Inferior parietal cortex (tissue), 1 donor: ENCODE measurements at regions not wholly inside any gene's neighbourhood (a gene's known extent, or its start where the extent isn't known, plus 50 kb on each side); places are given as distances from the start of the nearest gene placed in this dataset.
"Not testable (repeated sequence)": the region's sequence is repeated elsewhere in the genome, so short reads cannot be mapped to it uniquely, and the experiment has no call there.

ENCODE experiments used
- DNase-seq: peaks from one replicate; pipeline ENCODE4 v3.0.0-alpha.2; 2016; ENCODE audit errors: extremely low spot score

DNA sequence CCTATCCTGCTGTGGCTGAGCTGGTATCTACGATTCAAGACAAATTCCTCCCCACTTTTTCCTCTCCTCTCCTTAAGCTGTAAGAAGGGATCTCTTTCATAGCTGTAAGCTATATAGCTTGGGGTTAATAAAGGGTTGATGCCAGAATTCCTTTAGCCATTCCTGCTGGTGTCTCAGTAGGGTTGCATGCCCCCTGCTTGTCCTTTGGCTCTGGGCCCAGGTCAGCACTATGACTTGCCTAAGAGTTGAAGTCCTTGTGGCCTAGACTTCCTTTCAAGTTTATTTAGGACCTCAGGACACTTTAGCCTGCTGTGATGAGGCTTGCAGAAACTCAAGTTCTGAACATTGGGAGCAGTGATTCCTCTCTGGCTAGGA is 270.0 kb downstream of the AMY1C start:
- no peak for DNase-seq

GRCh38 chr1:104028416-104029035 is 278.8 kb downstream of the AMY1C start:
- no peak for DNase-seq

GRCh38 chr1:104029456-104029970 is 279.8 kb downstream of the AMY1C start:
- DNase-seq, result no peak

- no peak for DNase-seq
Observed at GRCh38 chr1:104056786-104057185, 307.1 kb downstream of the AMY1C start.

DNA sequence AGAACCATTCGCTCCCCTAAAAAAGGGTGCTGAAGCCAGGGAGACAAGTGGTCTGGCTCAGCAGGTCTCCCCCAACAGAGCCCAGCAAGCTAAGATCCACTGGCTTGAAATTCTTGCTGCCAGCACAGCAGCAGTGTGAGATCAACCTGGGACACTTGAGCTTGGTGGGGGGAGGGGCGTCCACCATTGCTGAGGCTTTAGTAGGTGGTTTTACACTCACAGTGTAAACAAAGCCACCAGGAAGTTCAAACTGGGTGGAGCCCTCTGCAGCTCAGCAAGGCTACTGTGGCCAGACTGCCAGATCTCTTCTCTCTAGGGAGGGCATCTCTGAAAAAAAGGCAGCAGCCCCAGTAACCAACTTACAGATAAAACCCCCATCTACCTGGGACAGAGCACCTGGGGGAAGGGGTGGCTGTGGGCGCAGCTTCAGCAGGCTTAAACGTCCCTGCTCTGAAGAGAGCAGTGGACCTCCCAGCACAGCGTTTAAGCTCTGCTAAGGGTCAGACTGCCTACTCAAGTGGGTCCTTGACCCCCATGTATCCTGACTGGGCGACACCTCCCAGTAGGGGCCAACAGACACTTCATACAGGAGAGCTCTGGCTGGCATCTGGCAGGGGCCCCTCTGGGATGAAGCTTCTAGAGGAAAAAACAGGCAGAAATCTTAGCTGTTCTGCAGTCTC is 307.7 kb downstream of the AMY1C start:
- not testable (repeated sequence) for DNase-seq

DNA sequence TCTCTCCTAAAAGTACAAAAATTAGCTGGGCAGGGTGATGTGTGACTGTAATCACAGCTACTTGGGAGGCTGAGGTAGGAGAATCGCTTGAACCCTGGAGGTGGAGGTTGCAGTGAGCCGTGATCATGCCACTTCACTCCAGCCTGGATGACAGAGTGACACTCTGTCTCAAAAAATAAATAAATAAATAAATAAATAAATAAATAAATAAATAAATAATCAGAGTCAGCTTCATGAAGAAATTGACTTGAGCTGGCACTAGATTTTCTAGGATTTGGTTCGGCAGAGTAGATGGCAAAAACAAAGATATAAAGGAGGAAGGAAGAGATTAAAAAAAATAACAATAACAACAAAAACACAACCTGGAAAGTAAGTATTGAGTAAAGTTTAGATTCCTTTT is 311.9 kb downstream of the AMY1C start:
- DNase-seq, result not testable (repeated sequence)

DNA sequence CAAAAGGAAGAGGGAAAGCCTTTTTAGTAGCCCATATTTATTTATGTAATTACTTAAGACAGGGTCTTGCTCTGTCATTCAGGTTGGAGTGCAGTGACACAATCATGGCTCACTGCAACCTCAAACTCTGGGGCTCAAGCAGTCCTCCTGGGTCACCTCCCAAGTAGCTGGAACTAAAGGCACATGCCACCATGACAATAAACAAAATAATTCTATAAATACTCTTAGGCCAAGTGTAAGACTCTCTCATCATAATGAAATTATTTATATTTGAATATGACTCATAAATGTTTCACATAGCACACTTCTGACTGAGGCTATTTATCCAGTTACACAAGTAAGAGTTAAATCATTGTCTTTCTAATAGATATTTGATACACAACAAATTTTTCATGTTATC is 314.7 kb downstream of the AMY1C start:
- no peak for DNase-seq

DNA sequence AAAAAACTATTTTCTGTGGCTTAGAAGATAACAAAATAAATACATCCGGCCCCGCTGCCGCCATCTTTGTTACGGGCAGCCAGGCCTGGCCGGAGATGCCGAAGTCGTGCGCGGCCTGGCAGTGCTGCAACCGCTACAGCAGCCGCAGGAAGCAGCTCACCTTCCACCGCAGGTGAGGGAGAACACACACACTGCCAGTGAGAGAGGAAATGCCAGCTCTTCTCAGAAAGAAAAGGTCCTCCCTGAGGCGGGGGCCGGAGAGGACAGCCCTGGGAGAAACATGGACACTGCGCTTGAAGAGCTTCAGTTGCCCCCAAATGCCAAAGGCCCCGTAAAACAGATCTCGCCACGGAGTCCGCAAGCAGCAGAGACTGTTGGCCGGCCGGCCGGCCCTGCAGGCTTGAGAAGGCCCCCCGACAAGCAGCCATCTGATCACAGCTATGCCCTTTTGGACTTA is 323.2 kb downstream of the AMY1C start:
- DNase-seq, result no peak

DNA sequence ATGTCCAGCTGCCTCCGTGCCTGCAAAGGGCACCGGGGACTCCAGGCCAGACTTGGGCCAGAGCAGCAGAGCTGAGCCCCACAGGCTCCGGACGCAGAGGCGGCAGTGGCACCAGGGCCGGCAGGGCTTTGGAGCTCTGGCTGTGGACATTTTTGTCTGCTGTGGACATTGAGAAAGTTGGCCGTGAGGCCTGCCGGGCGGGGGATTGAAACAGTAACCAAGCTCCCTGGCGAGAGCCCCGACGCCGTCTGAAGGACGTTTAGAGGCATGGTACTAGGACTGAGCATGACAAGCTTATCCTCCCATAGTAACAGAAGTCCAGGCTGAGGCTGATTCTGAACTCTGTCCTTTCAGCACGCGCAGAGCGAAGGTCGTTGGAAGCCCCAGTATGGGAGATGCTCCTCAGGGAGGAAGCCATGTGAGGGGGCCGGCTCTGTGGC is 323.8 kb downstream of the AMY1C start:
- no peak for DNase-seq

- no peak for DNase-seq
Observed at GRCh38 chr1:104082221-104082620, 332.5 kb downstream of the AMY1C start.

DNA sequence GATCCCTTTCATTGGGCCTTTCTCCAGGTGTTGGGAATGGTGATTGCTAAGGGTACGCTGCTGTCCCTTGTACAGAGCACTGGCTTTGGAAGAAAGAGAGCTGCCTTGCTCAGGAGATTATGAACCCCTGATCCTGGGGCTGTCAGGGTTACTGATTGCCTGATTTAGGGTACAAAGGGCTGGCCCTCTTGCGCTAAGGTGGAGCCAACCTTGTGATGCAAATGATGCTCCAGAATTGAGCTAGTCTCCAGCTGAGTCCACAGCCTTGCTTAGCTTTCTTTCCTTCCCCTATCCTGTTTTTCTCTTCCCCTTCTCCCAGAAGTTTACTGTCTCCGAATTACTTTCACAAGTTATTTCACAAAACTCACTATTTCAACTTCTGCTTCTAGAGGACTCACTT is 334.7 kb downstream of the AMY1C start:
- no peak for DNase-seq

- peak; percentile 38 for DNase-seq
Observed at GRCh38 chr1:104092698-104093097, 343.0 kb downstream of the AMY1C start.

- no peak for DNase-seq
Observed at GRCh38 chr1:104098837-104099236, 349.1 kb downstream of the AMY1C start.

- no peak for DNase-seq
Observed at GRCh38 chr1:104100115-104100514, 350.4 kb downstream of the AMY1C start.

DNA sequence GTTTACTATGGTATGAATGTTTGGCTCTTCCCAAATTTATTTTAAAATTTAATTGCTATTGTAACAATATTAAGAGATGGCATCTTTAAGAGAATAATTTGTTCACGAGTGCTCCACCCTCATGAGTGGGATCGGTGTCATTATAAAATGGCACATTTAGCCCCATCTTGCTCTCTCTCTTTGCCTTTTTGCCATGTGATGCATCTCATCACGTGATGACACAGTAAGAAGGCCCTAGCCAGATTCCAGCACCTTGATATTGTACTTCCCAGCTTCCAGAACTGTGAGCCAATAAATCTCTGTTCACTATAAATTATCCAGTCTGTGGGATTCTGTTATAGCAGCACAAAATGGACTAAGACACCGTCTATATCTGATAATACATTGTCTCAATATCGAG is 355.8 kb downstream of the AMY1C start:
- no peak for DNase-seq

GRCh38 chr1:104120525-104120924 is 370.8 kb downstream of the AMY1C start:
- DNase-seq, result no peak

GRCh38 chr1:104121271-104121670 is 371.6 kb downstream of the AMY1C start:
- no peak for DNase-seq

GRCh38 chr1:104125266-104125665 is 375.6 kb downstream of the AMY1C start:
- DNase-seq, result no peak

GRCh38 chr1:104125970-104126369 is 376.3 kb downstream of the AMY1C start:
- DNase-seq, result no peak

- DNase-seq, result peak; percentile 30
Observed at GRCh38 chr1:104132382-104132973, 382.8 kb downstream of the AMY1C start.

DNA sequence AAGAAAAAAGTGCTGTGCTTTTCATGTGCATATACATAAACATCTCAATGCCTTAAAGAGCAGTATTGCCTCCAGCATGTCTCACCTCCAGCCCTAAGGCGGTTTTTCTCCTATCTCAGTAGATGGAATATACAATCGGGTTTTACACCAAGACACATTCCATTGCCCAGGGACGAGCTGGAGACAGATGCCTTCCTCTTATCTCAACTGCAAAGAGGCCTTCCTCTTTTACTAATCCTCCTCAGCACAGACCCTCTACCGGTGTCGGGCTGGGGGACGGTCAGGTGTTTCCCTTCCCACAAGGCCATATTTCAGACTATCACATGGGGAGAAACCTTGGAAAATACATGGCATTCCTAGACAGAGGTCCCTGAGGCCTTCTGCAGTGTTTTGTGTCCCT is 385.3 kb downstream of the AMY1C start:
- DNase-seq, result not testable (repeated sequence)

- no peak for DNase-seq
Observed at GRCh38 chr1:104136621-104137020, 386.9 kb downstream of the AMY1C start.

GRCh38 chr1:104156738-104157137 is 407.0 kb downstream of the AMY1C start:
- DNase-seq, result no peak
